ENCODE measurements at regions not wholly inside any gene's neighbourhood (a gene's known extent, or its start where the extent isn't known, plus 50 kb on each side); places are given as distances from the start of the nearest gene placed in this dataset.

GRCh38 chr1:38291906-38292521 lies 245.4 kb upstream of the POU3F1 start:
- DNase-seq (ENCODE audit: low read depth in 3 of 3): no peak

DNA sequence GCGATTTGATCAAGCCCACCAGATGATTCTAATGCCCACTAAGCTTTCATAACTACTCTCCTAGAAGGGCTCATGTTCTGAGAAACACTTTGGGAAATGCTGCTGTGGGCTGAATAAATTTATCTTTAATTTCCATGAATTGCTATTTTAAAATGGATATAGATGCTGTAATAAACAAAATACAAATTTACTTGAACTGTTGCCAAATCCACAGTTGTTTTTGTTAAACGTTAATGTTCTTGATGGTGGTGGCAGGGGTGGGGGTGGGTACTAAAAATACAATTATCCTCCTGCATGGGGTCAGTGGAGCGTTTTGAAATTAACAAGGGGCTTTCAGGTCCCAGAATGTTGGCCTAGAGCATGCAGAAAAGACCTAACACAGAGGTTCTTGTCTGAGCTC lies 244.7 kb upstream of the POU3F1 start:
- no peak for DNase-seq (ENCODE audit: low read depth in 3 of 3)

- no peak for DNase-seq (ENCODE audit: low read depth in 3 of 3)
Measured at GRCh38 chr1:38289034-38289433, 242.4 kb upstream of the POU3F1 start.

DNA sequence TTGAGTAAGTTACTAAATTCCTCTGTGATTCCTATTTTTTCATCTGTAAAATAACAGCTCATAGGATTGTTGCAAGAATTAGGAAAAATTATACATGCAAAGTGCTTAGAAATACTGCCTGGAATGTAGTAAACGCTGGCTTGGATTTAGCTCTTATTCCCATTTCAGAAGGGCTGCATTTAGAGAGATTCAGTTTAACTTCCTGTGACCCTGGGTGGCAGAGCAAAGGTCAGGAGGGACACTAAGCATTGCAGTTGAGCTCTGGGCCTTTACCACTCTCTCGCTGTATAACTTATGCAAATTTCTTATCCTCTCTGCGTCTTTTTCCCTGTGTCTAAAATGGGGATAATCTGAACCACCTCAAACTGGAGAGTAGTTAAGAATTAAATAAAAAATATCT lies 241.0 kb upstream of the POU3F1 start:
- DNase-seq (ENCODE audit: low read depth in 3 of 3): no peak

GRCh38 chr1:38287036-38287435 lies 240.4 kb upstream of the POU3F1 start:
- DNase-seq (ENCODE audit: low read depth in 3 of 3): no peak

- no peak for DNase-seq (ENCODE audit: low read depth in 3 of 3)
Measured at GRCh38 chr1:38285807-38286530, 239.4 kb upstream of the POU3F1 start.

- no peak for DNase-seq (ENCODE audit: low read depth in 3 of 3)
Measured at GRCh38 chr1:38284953-38285352, 238.4 kb upstream of the POU3F1 start.

GRCh38 chr1:38283696-38284470 lies 237.3 kb upstream of the POU3F1 start:
- no peak for DNase-seq (ENCODE audit: low read depth in 3 of 3)

DNA sequence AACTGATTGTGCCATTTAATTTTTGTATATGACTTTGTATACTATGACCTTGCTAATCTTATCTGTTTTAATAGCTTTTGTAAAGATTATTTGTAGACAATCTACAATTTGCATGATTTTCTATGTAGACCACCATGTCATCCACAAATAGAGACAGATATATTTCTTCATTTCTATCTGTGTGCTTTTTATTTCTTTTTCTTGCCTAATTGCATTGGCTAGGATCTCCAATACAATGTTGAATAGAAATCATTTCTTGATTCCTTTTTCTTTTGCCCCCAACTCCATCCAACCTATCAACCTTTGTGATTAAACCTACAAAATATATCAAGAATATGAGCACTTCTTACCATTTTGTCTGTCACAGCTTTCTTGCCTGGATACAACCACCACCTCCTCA lies 232.6 kb upstream of the POU3F1 start:
- no peak for DNase-seq (ENCODE audit: low read depth in 3 of 3)

DNA sequence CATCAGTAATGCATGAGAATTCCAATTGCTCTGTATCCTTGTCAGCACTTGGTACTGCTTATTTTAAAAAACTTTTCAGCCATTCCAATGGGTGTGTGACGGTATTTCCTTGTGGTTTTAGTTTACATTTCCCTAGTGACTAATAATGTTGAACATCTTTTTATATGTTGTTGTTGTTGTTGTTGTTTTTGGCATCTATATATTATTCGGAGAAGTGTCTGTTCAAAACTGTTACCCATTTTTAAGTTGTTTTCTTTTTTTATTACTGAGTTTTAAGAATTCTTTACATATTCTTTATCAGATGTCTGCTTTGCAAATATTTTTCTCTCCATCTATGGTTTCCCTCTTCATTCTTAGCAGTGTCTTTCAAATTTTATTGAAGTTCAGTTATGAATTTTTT lies 231.1 kb upstream of the POU3F1 start:
- no peak for DNase-seq (ENCODE audit: low read depth in 3 of 3)

- DNase-seq (ENCODE audit: low read depth in 3 of 3): no peak
Measured at GRCh38 chr1:38275960-38276359, 229.4 kb upstream of the POU3F1 start.

DNA sequence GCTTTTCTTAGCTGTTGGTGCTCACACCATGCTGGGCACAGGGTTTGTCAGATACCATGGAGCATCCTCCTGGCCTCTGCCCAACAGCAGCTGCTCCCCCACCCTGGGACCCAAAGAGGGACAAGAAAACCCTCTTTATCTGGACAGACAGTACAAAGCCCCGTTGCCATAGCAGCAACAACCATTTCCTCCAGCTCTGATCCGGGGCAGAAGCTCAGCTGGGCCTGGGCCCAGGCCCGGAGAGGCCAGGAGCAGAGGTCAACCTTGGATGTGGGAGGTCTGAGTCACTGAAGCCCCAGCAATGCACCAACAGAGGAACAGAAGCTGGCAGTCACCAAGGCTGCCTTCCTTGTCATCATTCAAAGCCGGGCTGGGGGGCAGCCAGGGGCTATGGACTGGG lies 228.4 kb upstream of the POU3F1 start:
- no peak for DNase-seq (ENCODE audit: low read depth in 3 of 3)

DNA sequence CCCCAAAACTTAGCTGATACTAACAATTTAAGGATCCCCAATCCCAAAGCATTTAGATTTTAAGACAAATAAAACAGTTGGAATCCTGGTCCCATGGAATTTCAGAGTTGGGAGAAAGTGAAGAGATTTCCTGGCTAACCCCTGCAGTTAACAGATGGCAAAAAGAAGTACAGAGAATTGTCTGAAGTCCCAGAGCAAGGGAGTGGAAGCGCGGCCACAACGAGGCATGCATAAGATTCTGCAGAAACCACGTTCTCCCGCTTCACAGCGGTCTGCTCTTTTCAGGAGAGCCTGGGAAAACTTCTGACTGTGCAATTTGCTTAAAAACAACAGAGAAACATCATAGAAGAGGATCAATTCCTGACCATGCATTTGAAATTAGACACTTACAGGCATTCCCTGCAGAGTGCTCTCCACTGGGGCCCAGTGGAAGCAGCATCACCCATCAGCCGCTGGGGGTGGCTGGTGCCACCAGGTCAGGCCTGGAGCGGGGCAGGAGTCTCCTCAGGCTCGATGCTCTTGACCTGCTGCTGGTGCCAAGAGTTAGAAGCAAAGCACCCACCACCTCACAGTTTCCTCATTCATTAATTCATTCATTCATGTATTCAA lies 226.7 kb upstream of the POU3F1 start:
- no peak for DNase-seq (ENCODE audit: low read depth in 3 of 3)

DNA sequence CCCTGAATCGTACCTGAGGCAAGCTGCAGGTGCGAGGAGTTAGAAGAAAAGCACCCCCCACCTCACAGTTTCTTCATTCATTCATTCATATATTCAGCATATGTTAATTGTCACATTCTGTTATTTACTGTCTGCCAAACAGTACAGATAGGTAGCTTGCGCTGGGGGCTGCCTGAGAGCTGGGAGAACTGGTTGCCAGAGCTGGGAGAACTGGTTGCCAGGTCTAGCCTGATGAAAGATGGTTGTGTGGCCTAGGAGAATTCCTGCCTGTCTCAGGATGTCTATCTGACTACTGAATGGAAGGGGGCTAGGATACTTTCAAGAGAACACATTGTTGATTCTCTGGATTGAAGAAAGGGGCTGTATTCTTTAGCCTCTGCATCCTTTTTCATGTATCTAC lies 225.9 kb upstream of the POU3F1 start:
- no peak for DNase-seq (ENCODE audit: low read depth in 3 of 3)

DNA sequence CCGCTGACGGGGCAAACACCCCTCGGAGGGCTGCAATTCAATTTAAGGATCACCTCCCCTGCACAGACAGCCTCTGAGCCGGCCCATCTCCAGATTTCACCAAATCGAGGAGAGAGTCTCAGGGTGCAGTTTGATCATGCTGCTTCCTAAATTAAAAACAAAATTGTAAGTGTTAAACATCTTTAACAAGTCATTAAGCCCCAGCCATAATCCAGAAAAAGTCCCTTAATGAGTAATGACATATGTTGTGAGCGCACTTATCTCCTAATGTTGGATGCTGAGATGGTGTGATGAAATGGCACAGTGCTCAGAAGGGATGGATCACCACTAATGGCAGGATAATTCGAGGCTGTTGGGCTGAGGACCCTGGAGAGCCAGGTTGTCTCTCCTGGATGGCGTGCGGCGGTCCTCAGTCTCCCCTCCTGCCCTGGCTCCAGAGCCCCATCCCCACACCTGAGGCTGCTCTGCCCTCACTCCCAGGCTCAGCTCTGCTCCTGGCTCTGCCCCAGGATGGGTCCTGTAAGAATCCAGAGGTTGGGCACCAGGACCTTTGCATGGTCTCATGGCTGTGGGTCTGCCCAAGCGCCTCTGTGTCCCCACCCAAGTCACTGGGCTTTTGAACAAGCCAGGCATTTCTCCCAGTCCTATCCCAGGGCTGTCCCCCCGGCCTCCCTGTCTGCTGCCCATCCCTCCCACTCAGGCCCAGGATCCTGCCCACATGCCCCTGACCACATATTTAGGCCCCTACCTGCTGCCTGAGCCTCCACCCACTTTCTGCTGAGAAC lies 224.4 kb upstream of the POU3F1 start:
- no peak for DNase-seq (ENCODE audit: low read depth in 3 of 3)

- DNase-seq (ENCODE audit: low read depth in 3 of 3): no peak
Measured at GRCh38 chr1:38269923-38270848, 223.6 kb upstream of the POU3F1 start.

DNA sequence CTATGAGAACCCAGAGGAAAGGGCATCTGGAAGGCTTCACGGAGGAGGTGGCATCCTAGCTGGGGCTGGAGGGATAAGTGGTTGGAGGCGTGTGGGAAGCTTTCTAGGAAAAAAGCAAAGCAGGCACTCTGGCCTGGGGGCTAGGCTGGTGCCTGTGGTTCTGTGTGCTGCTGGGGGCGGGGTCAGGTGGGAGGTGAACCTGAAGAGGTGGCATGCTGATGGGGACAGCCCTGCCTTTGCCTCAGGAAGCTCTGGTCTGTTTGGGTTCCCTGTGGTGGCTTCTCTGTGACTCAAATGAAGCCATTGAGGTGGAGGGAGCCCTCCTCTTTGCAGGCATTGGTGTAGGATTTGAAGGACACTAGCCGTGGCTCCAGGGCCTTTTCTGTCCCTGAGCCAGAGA lies 221.6 kb upstream of the POU3F1 start:
- DNase-seq (ENCODE audit: low read depth in 3 of 3): no peak

DNA sequence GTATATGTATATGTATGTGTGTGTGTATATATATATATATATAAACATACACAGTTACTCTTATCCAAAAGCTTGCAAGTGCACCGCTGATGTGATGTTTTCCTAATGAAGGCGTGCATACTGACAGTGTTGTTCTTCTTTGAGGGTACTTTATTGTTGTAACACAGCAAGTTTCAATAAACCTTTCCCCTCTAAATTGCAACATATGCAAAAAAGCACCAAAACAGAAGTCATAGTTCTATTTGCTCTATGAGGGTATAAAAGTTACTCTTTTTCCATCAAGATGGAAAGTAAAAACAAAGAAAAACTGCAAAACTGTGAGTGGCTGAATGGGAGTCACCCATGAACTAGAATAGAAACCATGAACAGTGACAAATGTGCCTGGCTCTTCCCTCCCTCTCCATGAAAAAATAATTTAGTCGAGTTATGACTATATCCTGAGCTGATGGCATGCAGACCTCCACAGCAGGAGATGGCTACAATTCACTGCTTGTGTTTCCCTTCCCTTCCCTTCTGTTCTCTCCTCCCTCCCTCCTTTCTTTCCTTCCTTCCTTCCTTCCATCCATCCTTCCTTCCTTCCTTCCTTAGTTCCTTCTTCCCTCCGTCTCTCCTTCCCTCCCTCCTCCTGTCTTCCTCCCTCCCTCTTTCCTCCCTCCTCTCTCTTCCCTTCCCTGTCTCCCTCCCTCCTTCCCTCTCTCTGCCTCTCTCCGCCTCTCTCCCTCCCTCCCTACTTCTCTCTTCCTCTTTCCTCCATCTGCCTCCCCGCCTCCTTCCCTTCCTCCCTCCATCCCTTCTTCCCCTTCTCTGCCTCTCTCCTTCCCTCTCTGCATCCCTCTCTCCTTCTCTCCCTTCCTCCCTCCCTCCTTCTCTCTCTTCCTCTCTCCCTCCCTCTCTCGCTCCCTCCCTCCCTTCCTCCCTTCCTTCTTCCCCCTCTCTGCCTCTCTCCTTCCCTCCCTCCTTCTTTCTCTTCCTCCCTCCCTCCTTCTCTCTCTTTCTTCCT lies 220.7 kb upstream of the POU3F1 start:
- no peak for DNase-seq (ENCODE audit: low read depth in 3 of 3)

DNA sequence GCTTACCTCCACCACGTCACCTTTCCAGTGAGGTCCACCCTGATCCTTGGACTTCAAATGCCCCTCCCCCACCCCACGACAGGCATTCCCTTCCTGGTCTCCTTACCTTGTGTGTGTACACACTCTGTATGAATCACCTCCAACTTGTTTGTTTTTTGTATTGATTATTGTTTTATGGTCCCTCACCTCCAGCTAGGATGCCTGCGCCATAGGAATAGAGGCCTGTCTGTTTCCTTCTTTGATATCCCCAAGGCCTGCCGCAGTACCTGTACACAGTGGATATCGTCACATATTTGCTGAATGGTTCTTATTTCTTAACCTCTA lies 219.6 kb upstream of the POU3F1 start:
- no peak for DNase-seq (ENCODE audit: low read depth in 3 of 3)

Data from stimulated activated CD4-positive, alpha-beta T cell treated with anti-CD3 and anti-CD28 coated beads, TNF-alpha, amount 100 ng/mL, for 48 hours (primary cell).